ENCODE measurements at regions not wholly inside any gene's neighbourhood (a gene's known extent, or its start where the extent isn't known, plus 50 kb on each side); places are given as distances from the start of the nearest gene placed in this dataset.

GRCh38 chr6:168962886-168963285 lies 290.8 kb downstream of the THBS2 start:
- DNase-seq, result no peak

GRCh38 chr6:168961264-168961656 lies 292.4 kb downstream of the THBS2 start:
- Histone ChIP-seq H3K9me3 (ENCODE audit: control insufficient read depth, low read length) (no peaks in the 10 kb centered on the region), H3K27me3 (replicated peaks; ENCODE audit: control insufficient read depth, insufficient read depth, low read length, poor library complexity, severe bottlenecking) (no peaks in the 10 kb centered on the region), H3K4me3 (ENCODE audit: insufficient read depth, low read depth, low read length, poor library complexity, severe bottlenecking) (no peak overlapping the region), H3K4me1 (ENCODE audit: control insufficient read depth, insufficient read depth, low read length, poor library complexity, severe bottlenecking) (no peaks in the 10 kb centered on the region), H3K36me3 (ENCODE audit: control insufficient read depth, insufficient read depth, low read length) (no peaks in the 10 kb centered on the region), H3K27ac (ENCODE audit: insufficient read depth, low read length, poor library complexity, severe bottlenecking) (no peak overlapping the region)
- no peak for DNase-seq

More at GRCh38 chr6:168962886-168963285, 290.8 kb downstream of the THBS2 start:
- Histone ChIP-seq H3K27ac (ENCODE audit: insufficient read depth, low read length, poor library complexity, severe bottlenecking) (no peak overlapping the region), H3K4me3 (ENCODE audit: insufficient read depth, low read depth, low read length, poor library complexity, severe bottlenecking) (no peak overlapping the region), H3K36me3 (ENCODE audit: control insufficient read depth, insufficient read depth, low read length) (no peaks in the 10 kb centered on the region), H3K27me3 (replicated peaks; ENCODE audit: control insufficient read depth, insufficient read depth, low read length, poor library complexity, severe bottlenecking) (no peaks in the 10 kb centered on the region), H3K4me1 (ENCODE audit: control insufficient read depth, insufficient read depth, low read length, poor library complexity, severe bottlenecking) (no peaks in the 10 kb centered on the region), H3K9me3 (ENCODE audit: control insufficient read depth, low read length) (no peaks in the 10 kb centered on the region)

GRCh38 chr6:168960551-168961263 lies 292.9 kb downstream of the THBS2 start:
- no peaks in the 10 kb centered on the region for H3K9me3 ChIP-seq (ENCODE audit: control insufficient read depth, low read length)
- no peaks in the 10 kb centered on the region for H3K36me3 ChIP-seq (ENCODE audit: control insufficient read depth, insufficient read depth, low read length)
- no peak overlapping the region for H3K27ac ChIP-seq (ENCODE audit: insufficient read depth, low read length, poor library complexity, severe bottlenecking)
- no peaks in the 10 kb centered on the region for H3K4me1 ChIP-seq (ENCODE audit: control insufficient read depth, insufficient read depth, low read length, poor library complexity, severe bottlenecking)
- no peak for DNase-seq
- no peaks in the 10 kb centered on the region for H3K27me3 ChIP-seq (replicated peaks; ENCODE audit: control insufficient read depth, insufficient read depth, low read length, poor library complexity, severe bottlenecking)
- no peak overlapping the region for H3K4me3 ChIP-seq (ENCODE audit: insufficient read depth, low read depth, low read length, poor library complexity, severe bottlenecking)

- Histone ChIP-seq H3K36me3 (ENCODE audit: control insufficient read depth, insufficient read depth, low read length) (no peaks in the 10 kb centered on the region), H3K4me3 (ENCODE audit: insufficient read depth, low read depth, low read length, poor library complexity, severe bottlenecking) (no peak overlapping the region), H3K9me3 (ENCODE audit: control insufficient read depth, low read length) (no peaks in the 10 kb centered on the region), H3K4me1 (ENCODE audit: control insufficient read depth, insufficient read depth, low read length, poor library complexity, severe bottlenecking) (no peaks in the 10 kb centered on the region), H3K27ac (ENCODE audit: insufficient read depth, low read length, poor library complexity, severe bottlenecking) (no peak overlapping the region), H3K27me3 (replicated peaks; ENCODE audit: control insufficient read depth, insufficient read depth, low read length, poor library complexity, severe bottlenecking) (no peaks in the 10 kb centered on the region)
- DNase-seq, result no peak
Measured at GRCh38 chr6:168959696-168960095, 293.9 kb downstream of the THBS2 start.

- Histone ChIP-seq H3K27ac (ENCODE audit: insufficient read depth, low read length, poor library complexity, severe bottlenecking) (no peak overlapping the region), H3K4me3 (ENCODE audit: insufficient read depth, low read depth, low read length, poor library complexity, severe bottlenecking) (no peak overlapping the region), H3K27me3 (replicated peaks; ENCODE audit: control insufficient read depth, insufficient read depth, low read length, poor library complexity, severe bottlenecking) (no peaks in the 10 kb centered on the region), H3K4me1 (ENCODE audit: control insufficient read depth, insufficient read depth, low read length, poor library complexity, severe bottlenecking) (no peaks in the 10 kb centered on the region), H3K36me3 (ENCODE audit: control insufficient read depth, insufficient read depth, low read length) (no peaks in the 10 kb centered on the region), H3K9me3 (ENCODE audit: control insufficient read depth, low read length) (no peaks in the 10 kb centered on the region)
- peak in 1 of 3 donors; percentile 12 for DNase-seq
Measured at GRCh38 chr6:168956884-168957730, 296.5 kb downstream of the THBS2 start.

- no peaks in the 10 kb centered on the region for H3K9me3 ChIP-seq (ENCODE audit: control insufficient read depth, low read length)
- no peak for DNase-seq
- H3K27me3 ChIP-seq (replicated peaks; ENCODE audit: control insufficient read depth, insufficient read depth, low read length, poor library complexity, severe bottlenecking), result no peaks in the 10 kb centered on the region
- H3K27ac ChIP-seq (ENCODE audit: insufficient read depth, low read length, poor library complexity, severe bottlenecking), result no peak overlapping the region
- no peaks in the 10 kb centered on the region for H3K36me3 ChIP-seq (ENCODE audit: control insufficient read depth, insufficient read depth, low read length)
- no peaks in the 10 kb centered on the region for H3K4me1 ChIP-seq (ENCODE audit: control insufficient read depth, insufficient read depth, low read length, poor library complexity, severe bottlenecking)
- H3K4me3 ChIP-seq (ENCODE audit: insufficient read depth, low read depth, low read length, poor library complexity, severe bottlenecking), result no peak overlapping the region
Measured at GRCh38 chr6:168956141-168956838, 297.4 kb downstream of the THBS2 start.

GRCh38 chr6:168953461-168953860 lies 300.2 kb downstream of the THBS2 start:
- H3K4me1 ChIP-seq (ENCODE audit: control insufficient read depth, insufficient read depth, low read length, poor library complexity, severe bottlenecking), result no peaks in the 10 kb centered on the region
- no peak overlapping the region for H3K27ac ChIP-seq (ENCODE audit: insufficient read depth, low read length, poor library complexity, severe bottlenecking)
- H3K27me3 ChIP-seq (replicated peaks; ENCODE audit: control insufficient read depth, insufficient read depth, low read length, poor library complexity, severe bottlenecking), result no peaks in the 10 kb centered on the region
- no peak for DNase-seq
- no peaks in the 10 kb centered on the region for H3K36me3 ChIP-seq (ENCODE audit: control insufficient read depth, insufficient read depth, low read length)
- no peaks in the 10 kb centered on the region for H3K9me3 ChIP-seq (ENCODE audit: control insufficient read depth, low read length)
- H3K4me3 ChIP-seq (ENCODE audit: insufficient read depth, low read depth, low read length, poor library complexity, severe bottlenecking), result no peak overlapping the region

GRCh38 chr6:168951217-168951616 lies 302.4 kb downstream of the THBS2 start:
- Histone ChIP-seq H3K9me3 (ENCODE audit: control insufficient read depth, low read length) (no peaks in the 10 kb centered on the region), H3K4me1 (ENCODE audit: control insufficient read depth, insufficient read depth, low read length, poor library complexity, severe bottlenecking) (no peaks in the 10 kb centered on the region)

GRCh38 chr6:168950858-168951214 lies 302.8 kb downstream of the THBS2 start:
- no peaks in the 10 kb centered on the region for H3K4me1 ChIP-seq (ENCODE audit: control insufficient read depth, insufficient read depth, low read length, poor library complexity, severe bottlenecking)
- DNase-seq, result no peak
- no peak overlapping the region for H3K27ac ChIP-seq (ENCODE audit: insufficient read depth, low read length, poor library complexity, severe bottlenecking)
- no peak overlapping the region for H3K4me3 ChIP-seq (ENCODE audit: insufficient read depth, low read depth, low read length, poor library complexity, severe bottlenecking)
- no peaks in the 10 kb centered on the region for H3K36me3 ChIP-seq (ENCODE audit: control insufficient read depth, insufficient read depth, low read length)
- H3K27me3 ChIP-seq (replicated peaks; ENCODE audit: control insufficient read depth, insufficient read depth, low read length, poor library complexity, severe bottlenecking), result no peaks in the 10 kb centered on the region
- no peaks in the 10 kb centered on the region for H3K9me3 ChIP-seq (ENCODE audit: control insufficient read depth, low read length)

More at GRCh38 chr6:168951217-168951616, 302.4 kb downstream of the THBS2 start:
- H3K36me3 ChIP-seq (ENCODE audit: control insufficient read depth, insufficient read depth, low read length), result no peaks in the 10 kb centered on the region
- no peak for DNase-seq
- no peak overlapping the region for H3K4me3 ChIP-seq (ENCODE audit: insufficient read depth, low read depth, low read length, poor library complexity, severe bottlenecking)
- H3K27me3 ChIP-seq (replicated peaks; ENCODE audit: control insufficient read depth, insufficient read depth, low read length, poor library complexity, severe bottlenecking), result no peaks in the 10 kb centered on the region
- H3K27ac ChIP-seq (ENCODE audit: insufficient read depth, low read length, poor library complexity, severe bottlenecking), result no peak overlapping the region

Measured in effector memory CD4-positive, alpha-beta T cell (primary cell).